Cardiac fibroblast (primary cell): ENCODE measurements at regions not wholly inside any gene's neighbourhood (a gene's known extent, or its start where the extent isn't known, plus 50 kb on each side); places are given as distances from the start of the nearest gene placed in this dataset.
A peak's percentile ranks its signal among the peaks of the same experiment; 100 is the strongest.

ENCODE experiments used
- DNase-seq, 2 donors: peaks; one replicate each; pipeline versions ENCODE4 v3.0.0 to v3.0.0-alpha.2; 2010; ENCODE audit warnings: low read depth in 2 of 2
- H3K4me3 ChIP-seq, 2 donors: replicated peaks in 1 of 2; 1 replicate in 1 of 2; 2 replicates in 1 of 2; pipeline ENCODE4 v1.5.1; 2011; ENCODE audit warnings: low read depth in 2 of 2, low read length in 2 of 2, mild to moderate bottlenecking in 2 of 2, moderate library complexity in 1 of 2
- CTCF ChIP-seq: IDR thresholded peaks from one replicate; pipeline ENCODE4 v1.5.1; 2011; ENCODE audit warnings: low read depth, mild to moderate bottlenecking, low read length, inconsistent platforms

- H3K4me3 ChIP-seq: no peak overlapping the region
- no peak for DNase-seq
- TF ChIP-seq CTCF: no peak
Measured at GRCh38 chr1:200496937-200497336, 87.1 kb upstream of the ZNF281 start.

- DNase-seq: no peak
Measured at GRCh38 chr1:200495901-200496300, 86.1 kb upstream of the ZNF281 start.

GRCh38 chr1:200493344-200493743 is 83.5 kb upstream of the ZNF281 start:
- DNase-seq: no peak
- TF ChIP-seq CTCF: no peak
- H3K4me3 ChIP-seq: no peak overlapping the region

More at GRCh38 chr1:200495901-200496300, 86.1 kb upstream of the ZNF281 start:
- no peak overlapping the region for H3K4me3 ChIP-seq
- TF ChIP-seq CTCF: no peak

- no peak overlapping the region for H3K4me3 ChIP-seq
- no peak for DNase-seq
- no peak for TF ChIP-seq CTCF
Measured at GRCh38 chr1:200491103-200491502, 81.3 kb upstream of the ZNF281 start.

GRCh38 chr1:200490183-200490582 is 80.3 kb upstream of the ZNF281 start:
- H3K4me3 ChIP-seq: no peak overlapping the region
- no peak for TF ChIP-seq CTCF
- DNase-seq: no peak

- H3K4me3 ChIP-seq: no peak overlapping the region
- TF ChIP-seq CTCF: peak; percentile 73
- peak; percentile 88 for DNase-seq
Measured at GRCh38 chr1:200488375-200489165, 78.7 kb upstream of the ZNF281 start.
